CD4-positive, CD25-positive, alpha-beta regulatory T cell (primary cell): ENCODE measurements at regions not wholly inside any gene's neighbourhood (a gene's known extent, or its start where the extent isn't known, plus 50 kb on each side); places are given as distances from the start of the nearest gene placed in this dataset.
A peak's percentile ranks its signal among the peaks of the same experiment; 100 is the strongest.

Experiments used
- ATAC-seq, 2 donors: fragments of 150-1000 bp; cut with Tn5 transposase; one replicate each; pipeline ENCODE4 v1.10.0; 2021; ENCODE audit warnings: low read depth in 2 of 2, moderate number of reproducible peaks in 2 of 2, moderate library complexity in 1 of 2
- DNase-seq, 3 donors: peaks; one replicate each; pipeline versions ENCODE4 v3.0.0 to v3.0.0-alpha.2; 2012 to 2022; ENCODE audit warnings: mixed read lengths in 1 of 3
- H3K27ac ChIP-seq: one replicate; pipeline ENCODE4 v1.7.0; 2013; ENCODE audit warnings: mild to moderate bottlenecking, low read length; ENCODE audit not compliant: insufficient read depth, poor library complexity, severe bottlenecking
- H3K27me3 ChIP-seq: one replicate; pipeline ENCODE4 v1.7.0; 2013; ENCODE audit warnings: low read length; ENCODE audit not compliant: control insufficient read depth, insufficient read depth
- H3K36me3 ChIP-seq: one replicate; pipeline ENCODE4 v1.7.0; 2013; ENCODE audit warnings: mild to moderate bottlenecking, low read length, moderate library complexity; ENCODE audit not compliant: control insufficient read depth, insufficient read depth
- H3K4me1 ChIP-seq: 2 replicates; pipeline ENCODE4 v1.7.0; 2013; ENCODE audit warnings: mild to moderate bottlenecking, low read length; ENCODE audit not compliant: insufficient read depth, control insufficient read depth, poor library complexity, severe bottlenecking
- H3K4me3 ChIP-seq: one replicate; pipeline ENCODE4 v1.7.0; 2013; ENCODE audit warnings: low read depth, mild to moderate bottlenecking, low read length, moderate library complexity
- H3K9me3 ChIP-seq, 2 experiments: 1 replicate in 1 of 2; 2 replicates in 1 of 2; pipeline ENCODE4 v1.7.0; 2013; ENCODE audit warnings: low read length in 2 of 2, mild to moderate bottlenecking in 1 of 2, moderate library complexity in 1 of 2; ENCODE audit not compliant: control insufficient read depth in 2 of 2
- H3K27ac Mint-ChIP-seq, 3 donors: one replicate each; pipeline ENCODE4 v1.8.0; 2020 to 2022; ENCODE audit warnings: mild to moderate bottlenecking in 3 of 3, mixed read lengths in 3 of 3, moderate library complexity in 2 of 3
- H3K27me3 Mint-ChIP-seq: one replicate; pipeline ENCODE4 v1.8.0; 2022; ENCODE audit warnings: mild to moderate bottlenecking, mixed read lengths
- H3K36me3 Mint-ChIP-seq: one replicate; pipeline ENCODE4 v1.8.0; 2020; ENCODE audit warnings: mixed read lengths
- H3K4me1 Mint-ChIP-seq, 4 donors: one replicate each; pipeline ENCODE4 v1.8.0; 2020 to 2022; ENCODE audit warnings: mixed read lengths in 4 of 4, mild to moderate bottlenecking in 1 of 4
- H3K4me3 Mint-ChIP-seq, 4 donors: one replicate each; pipeline ENCODE4 v1.8.0; 2020 to 2022; ENCODE audit warnings: mild to moderate bottlenecking in 4 of 4, mixed read lengths in 4 of 4, moderate library complexity in 3 of 4
- H3K9me3 Mint-ChIP-seq, 7 donors: one replicate each; pipeline ENCODE4 v1.8.0; 2020 to 2022; ENCODE audit warnings: mixed read lengths in 7 of 7, mild to moderate bottlenecking in 3 of 7, moderate library complexity in 2 of 7

DNA sequence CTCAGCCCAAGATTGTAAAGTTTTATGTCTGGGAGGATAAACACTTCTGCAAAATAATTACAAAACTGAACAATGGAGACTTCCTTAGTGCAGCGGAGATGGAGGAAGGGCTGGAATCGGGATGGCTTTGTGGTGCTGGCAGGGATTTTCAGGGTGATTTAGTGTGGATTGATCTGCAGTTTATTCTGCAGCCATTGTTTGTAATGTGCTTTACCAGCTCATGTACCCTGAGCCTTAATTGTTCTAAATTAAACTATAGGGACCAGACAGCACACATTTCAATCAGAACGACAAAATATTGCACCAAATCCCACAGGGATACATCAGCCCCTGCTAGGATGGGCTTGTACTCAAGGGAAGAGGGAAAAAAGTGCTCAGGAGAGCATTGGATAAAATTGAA lies 103.2 kb upstream of the ONECUT1 start:
- ATAC-seq (no peak), DNase-seq (no peak)
- Mint-ChIP-seq H3K9me3 (peaks cover 0 to 7% (median 3%) of the 10 kb centered on the region in 7 donors), H3K36me3 (no peaks in the 10 kb centered on the region), H3K4me3 (no peak overlapping the region), H3K27me3 (peaks cover 6% of the 10 kb centered on the region), H3K27ac (no peak overlapping the region), H3K4me1 (no peaks in the 10 kb centered on the region)
- Histone ChIP-seq H3K27me3 (peaks cover 5% of the 10 kb centered on the region), H3K4me1 (no peaks in the 10 kb centered on the region), H3K9me3 (no peaks in the 10 kb centered on the region), H3K27ac (no peak overlapping the region), H3K36me3 (no peaks in the 10 kb centered on the region), H3K4me3 (no peak overlapping the region)

- no peaks in the 10 kb centered on the region for H3K27me3 Mint-ChIP-seq
- no peaks in the 10 kb centered on the region for H3K4me1 Mint-ChIP-seq
- no peaks in the 10 kb centered on the region for H3K36me3 Mint-ChIP-seq
- DNase-seq (no peak), ATAC-seq (no peak)
- H3K4me3 Mint-ChIP-seq: no peak overlapping the region
- H3K27ac Mint-ChIP-seq: peak overlapping the region in 1 of 3 donors; percentile 67
- no peaks in the 10 kb centered on the region for H3K9me3 ChIP-seq
- no peak overlapping the region for H3K27ac ChIP-seq
- H3K4me1 ChIP-seq: no peaks in the 10 kb centered on the region
- no peaks in the 10 kb centered on the region for H3K36me3 ChIP-seq
- H3K9me3 Mint-ChIP-seq: peaks cover 0 to 2% (median 0%) of the 10 kb centered on the region in 7 donors
- H3K4me3 ChIP-seq: no peak overlapping the region
- peaks cover 4% of the 10 kb centered on the region for H3K27me3 ChIP-seq
Observed at GRCh38 chr15:52879904-52880303, 89.8 kb upstream of the ONECUT1 start.

GRCh38 chr15:52879145-52879544 lies 89.0 kb upstream of the ONECUT1 start:
- Mint-ChIP-seq H3K9me3 (peaks cover 0 to 2% (median 0%) of the 10 kb centered on the region in 7 donors), H3K4me3 (no peak overlapping the region), H3K27ac (no peak overlapping the region), H3K36me3 (no peaks in the 10 kb centered on the region), H3K27me3 (no peaks in the 10 kb centered on the region), H3K4me1 (no peaks in the 10 kb centered on the region)
- no peaks in the 10 kb centered on the region for H3K36me3 ChIP-seq
- ATAC-seq (no peak), DNase-seq (no peak)
- H3K4me1 ChIP-seq: no peaks in the 10 kb centered on the region
- H3K9me3 ChIP-seq: no peaks in the 10 kb centered on the region
- no peak overlapping the region for H3K27ac ChIP-seq
- H3K27me3 ChIP-seq: peaks cover 4% of the 10 kb centered on the region
- no peak overlapping the region for H3K4me3 ChIP-seq

- no peaks in the 10 kb centered on the region for H3K36me3 Mint-ChIP-seq
- H3K27me3 Mint-ChIP-seq: peaks cover 6% of the 10 kb centered on the region
- Histone ChIP-seq H3K27me3 (peaks cover 4% of the 10 kb centered on the region), H3K9me3 (no peaks in the 10 kb centered on the region), H3K36me3 (no peaks in the 10 kb centered on the region), H3K27ac (no peak overlapping the region), H3K4me3 (no peak overlapping the region), H3K4me1 (no peaks in the 10 kb centered on the region)
- DNase-seq: no peak
- ATAC-seq: no peak
- no peaks in the 10 kb centered on the region for H3K4me1 Mint-ChIP-seq
- no peak overlapping the region for H3K4me3 Mint-ChIP-seq
- no peak overlapping the region for H3K27ac Mint-ChIP-seq
- peaks cover 0 to 2% (median 0%) of the 10 kb centered on the region in 7 donors for H3K9me3 Mint-ChIP-seq
Observed at GRCh38 chr15:52876991-52877663, 87.0 kb upstream of the ONECUT1 start.

GRCh38 chr15:52872036-52872818 lies 82.1 kb upstream of the ONECUT1 start:
- H3K36me3 Mint-ChIP-seq: no peaks in the 10 kb centered on the region
- DNase-seq (no peak), ATAC-seq (no peak)
- H3K9me3 ChIP-seq: no peaks in the 10 kb centered on the region
- H3K36me3 ChIP-seq: no peaks in the 10 kb centered on the region
- H3K27ac Mint-ChIP-seq: no peak overlapping the region
- no peaks in the 10 kb centered on the region for H3K4me1 Mint-ChIP-seq
- peaks cover 20% of the 10 kb centered on the region for H3K27me3 Mint-ChIP-seq
- H3K4me1 ChIP-seq: no peaks in the 10 kb centered on the region
- no peak overlapping the region for H3K4me3 ChIP-seq
- H3K27ac ChIP-seq: no peak overlapping the region
- no peak overlapping the region for H3K4me3 Mint-ChIP-seq
- H3K27me3 ChIP-seq: peaks cover 4% of the 10 kb centered on the region
- H3K9me3 Mint-ChIP-seq: peaks cover 0 to 4% (median 0%) of the 10 kb centered on the region in 7 donors

DNA sequence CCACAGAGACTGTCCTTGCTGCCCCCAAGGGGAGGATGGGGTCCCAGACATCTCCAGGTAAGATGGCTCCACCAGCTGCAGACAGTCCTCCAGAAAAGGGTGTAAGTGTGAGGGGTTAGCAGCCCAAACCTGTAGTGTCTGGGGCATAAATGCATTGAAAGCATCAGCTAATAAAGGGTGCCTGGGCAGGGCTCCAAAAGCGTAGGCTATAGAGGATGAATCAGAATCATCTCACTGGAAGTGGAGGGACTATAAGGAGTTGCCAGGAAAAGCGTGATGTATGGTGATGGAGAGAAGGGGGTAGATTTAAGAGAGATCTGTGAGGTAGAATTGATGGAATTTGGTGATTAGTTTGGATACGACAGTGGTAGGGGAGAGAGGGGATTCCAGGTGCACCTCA lies 79.9 kb upstream of the ONECUT1 start:
- Mint-ChIP-seq H3K36me3 (no peaks in the 10 kb centered on the region), H3K4me1 (no peaks in the 10 kb centered on the region), H3K4me3 (no peak overlapping the region), H3K9me3 (peaks cover 0 to 18% (median 2%) of the 10 kb centered on the region in 7 donors), H3K27ac (no peak overlapping the region), H3K27me3 (peaks cover 30% of the 10 kb centered on the region)
- no peaks in the 10 kb centered on the region for H3K9me3 ChIP-seq
- H3K27me3 ChIP-seq: peaks cover 3% of the 10 kb centered on the region
- H3K4me3 ChIP-seq: no peak overlapping the region
- no peak for DNase-seq
- ATAC-seq: no peak
- H3K27ac ChIP-seq: no peak overlapping the region
- H3K4me1 ChIP-seq: no peaks in the 10 kb centered on the region
- no peaks in the 10 kb centered on the region for H3K36me3 ChIP-seq

DNA sequence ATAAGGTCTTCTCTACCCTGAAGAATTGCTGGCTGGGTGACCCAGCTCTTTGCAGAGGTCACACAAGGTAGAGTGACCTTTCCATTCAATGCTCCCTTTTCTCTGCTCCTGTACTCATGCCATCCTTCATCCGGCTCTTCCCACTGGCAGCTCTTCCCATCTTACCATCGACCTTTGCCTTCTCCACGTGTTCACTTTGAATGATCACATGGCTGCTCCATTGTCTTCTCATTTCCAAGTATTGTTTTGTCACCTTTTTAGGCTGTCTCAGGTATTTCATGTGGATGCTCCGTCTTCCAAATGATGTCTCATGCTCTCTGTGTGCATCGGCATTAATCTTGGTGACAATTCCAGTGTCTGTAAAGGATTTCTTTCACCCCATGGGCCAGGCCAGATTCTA lies 76.6 kb upstream of the ONECUT1 start:
- no peak overlapping the region for H3K27ac ChIP-seq
- no peaks in the 10 kb centered on the region for H3K4me1 Mint-ChIP-seq
- no peaks in the 10 kb centered on the region for H3K36me3 ChIP-seq
- H3K4me3 ChIP-seq: no peak overlapping the region
- peaks cover 3% of the 10 kb centered on the region for H3K27me3 ChIP-seq
- H3K9me3 Mint-ChIP-seq: peaks cover 0 to 21% (median 3%) of the 10 kb centered on the region in 7 donors
- ATAC-seq: no peak
- H3K4me3 Mint-ChIP-seq: no peak overlapping the region
- H3K4me1 ChIP-seq: no peaks in the 10 kb centered on the region
- H3K27ac Mint-ChIP-seq: no peak overlapping the region
- H3K27me3 Mint-ChIP-seq: peaks cover 24% of the 10 kb centered on the region
- DNase-seq: no peak
- no peaks in the 10 kb centered on the region for H3K9me3 ChIP-seq
- no peaks in the 10 kb centered on the region for H3K36me3 Mint-ChIP-seq

- H3K4me3 Mint-ChIP-seq: no peak overlapping the region
- no peak overlapping the region for H3K4me3 ChIP-seq
- peaks cover 3% of the 10 kb centered on the region for H3K27me3 ChIP-seq
- ATAC-seq (no peak), DNase-seq (no peak)
- no peaks in the 10 kb centered on the region for H3K36me3 ChIP-seq
- peaks cover 14% of the 10 kb centered on the region for H3K27me3 Mint-ChIP-seq
- peaks cover 0 to 21% (median 3%) of the 10 kb centered on the region in 7 donors for H3K9me3 Mint-ChIP-seq
- H3K4me1 ChIP-seq: no peaks in the 10 kb centered on the region
- H3K4me1 Mint-ChIP-seq: no peaks in the 10 kb centered on the region
- no peaks in the 10 kb centered on the region for H3K36me3 Mint-ChIP-seq
- no peak overlapping the region for H3K27ac Mint-ChIP-seq
- H3K27ac ChIP-seq: no peak overlapping the region
- no peaks in the 10 kb centered on the region for H3K9me3 ChIP-seq
Observed at GRCh38 chr15:52862677-52863076, 72.5 kb upstream of the ONECUT1 start.
